HG03520 (cell line): ENCODE measurements at regions not wholly inside any gene's neighbourhood (a gene's known extent, or its start where the extent isn't known, plus 50 kb on each side); places are given as distances from the start of the nearest gene placed in this dataset.
"Not testable (repeated sequence)": the region's sequence is repeated elsewhere in the genome, so short reads cannot be mapped to it uniquely, and the experiment has no call there.

Experiments
- ATAC-seq: cut with Tn5 transposase; IDR thresholded peaks from one replicate; pipeline ENCODE4 v1.9.1; 2021; ENCODE audit warnings: mild to moderate bottlenecking, moderate library complexity; ENCODE audit not compliant: unreplicated experiment

DNA sequence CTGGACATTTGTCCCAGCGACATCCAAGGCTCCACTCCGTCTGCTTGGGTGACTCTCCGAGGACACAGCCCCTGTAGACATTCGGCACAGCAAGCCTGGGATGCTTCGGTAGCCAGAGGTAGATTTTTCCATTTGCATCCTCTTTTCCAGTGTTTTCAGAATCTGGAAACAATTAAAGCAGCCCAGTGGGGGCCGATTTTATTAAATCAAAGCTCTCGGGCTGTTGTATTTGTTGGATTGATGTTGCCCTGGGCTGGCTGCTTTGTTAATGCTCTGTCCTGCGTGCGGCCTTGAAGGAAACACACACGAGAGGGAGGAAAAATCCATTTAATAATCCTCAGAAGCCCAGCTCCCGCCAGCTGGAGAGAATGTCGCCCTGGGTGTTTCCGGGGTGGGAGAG is 158.1 kb upstream of the CIBAR2 start:
- no peak for ATAC-seq

DNA sequence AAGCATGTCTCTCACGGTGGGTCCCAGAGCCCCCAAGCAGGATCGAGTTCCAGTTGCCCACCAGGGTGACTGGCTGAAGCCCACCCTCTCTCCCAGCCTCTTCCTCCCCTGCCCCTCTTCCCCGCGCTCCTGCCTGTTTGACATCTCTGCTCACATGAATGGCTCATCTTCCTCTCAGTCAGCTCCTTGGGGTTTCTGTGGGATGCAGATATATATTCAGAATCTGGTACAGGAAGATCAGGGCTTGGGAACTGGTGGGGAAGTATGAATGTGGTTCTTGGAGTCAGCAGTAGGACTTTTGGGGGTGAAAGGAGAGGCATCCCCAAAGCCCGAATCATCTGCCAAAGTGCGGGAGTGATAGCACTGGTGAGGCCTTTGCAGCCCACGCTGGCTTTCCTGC is 158.9 kb upstream of the CIBAR2 start:
- ATAC-seq = no peak

DNA sequence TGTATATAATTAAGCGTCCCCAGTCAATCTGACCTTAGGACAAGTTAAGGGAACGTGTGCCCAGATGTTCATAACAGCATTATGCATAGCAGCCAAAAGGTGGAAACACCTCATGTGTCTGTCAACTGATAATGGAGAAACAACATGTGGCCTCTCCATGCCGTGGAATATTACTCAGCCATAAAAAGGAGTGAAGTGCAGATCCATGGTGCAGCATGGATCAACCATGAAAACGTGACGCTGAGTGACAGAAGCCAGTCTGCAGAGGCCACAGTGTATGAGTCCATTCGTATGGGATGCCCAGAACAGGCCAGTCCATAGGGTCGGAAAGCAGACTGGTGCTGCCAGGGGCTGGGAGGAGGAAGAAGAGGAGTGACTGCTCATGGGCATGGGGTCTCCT is 161.0 kb upstream of the CIBAR2 start:
- ATAC-seq = no peak

DNA sequence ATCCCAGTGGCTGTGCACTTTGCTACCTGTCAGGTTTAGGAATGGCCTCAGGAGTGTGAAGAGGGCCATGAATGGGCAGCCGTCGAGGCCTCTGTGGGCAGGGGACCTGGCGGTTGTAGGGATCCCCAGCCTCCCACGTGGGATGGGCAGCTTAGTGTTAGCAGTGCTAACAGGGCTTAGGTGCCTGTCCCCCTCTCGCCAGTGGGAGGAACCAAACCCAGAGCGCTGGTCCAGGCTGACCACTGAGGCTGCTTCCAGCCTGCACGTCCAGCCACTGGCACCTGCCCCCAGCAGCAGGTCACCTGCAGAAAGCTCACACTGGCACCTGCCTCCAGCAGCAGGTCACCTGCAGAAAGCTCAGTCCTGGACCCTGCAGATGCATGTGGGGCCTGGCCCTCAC is 162.2 kb upstream of the CIBAR2 start:
- ATAC-seq = no peak

DNA sequence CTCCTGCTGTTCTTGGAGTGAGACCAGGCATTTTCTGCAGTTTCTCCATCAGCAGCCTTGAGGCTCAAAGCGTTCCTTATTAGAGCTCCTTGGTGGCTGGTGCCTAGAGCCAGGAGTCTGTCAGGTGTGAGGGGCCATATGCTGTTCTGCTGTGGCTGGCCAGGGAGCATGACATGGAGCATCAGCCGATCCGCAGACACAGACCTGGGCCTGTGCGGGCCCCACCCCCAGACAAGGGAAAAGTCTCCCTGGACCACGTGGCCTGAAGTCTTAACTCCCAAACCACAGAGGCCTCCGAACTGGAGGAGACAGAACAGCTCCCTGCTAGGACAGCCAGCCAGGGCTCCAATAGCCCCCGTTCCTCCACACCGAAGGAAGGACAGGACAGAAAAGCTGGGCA is 162.7 kb upstream of the CIBAR2 start:
- ATAC-seq = no peak

DNA sequence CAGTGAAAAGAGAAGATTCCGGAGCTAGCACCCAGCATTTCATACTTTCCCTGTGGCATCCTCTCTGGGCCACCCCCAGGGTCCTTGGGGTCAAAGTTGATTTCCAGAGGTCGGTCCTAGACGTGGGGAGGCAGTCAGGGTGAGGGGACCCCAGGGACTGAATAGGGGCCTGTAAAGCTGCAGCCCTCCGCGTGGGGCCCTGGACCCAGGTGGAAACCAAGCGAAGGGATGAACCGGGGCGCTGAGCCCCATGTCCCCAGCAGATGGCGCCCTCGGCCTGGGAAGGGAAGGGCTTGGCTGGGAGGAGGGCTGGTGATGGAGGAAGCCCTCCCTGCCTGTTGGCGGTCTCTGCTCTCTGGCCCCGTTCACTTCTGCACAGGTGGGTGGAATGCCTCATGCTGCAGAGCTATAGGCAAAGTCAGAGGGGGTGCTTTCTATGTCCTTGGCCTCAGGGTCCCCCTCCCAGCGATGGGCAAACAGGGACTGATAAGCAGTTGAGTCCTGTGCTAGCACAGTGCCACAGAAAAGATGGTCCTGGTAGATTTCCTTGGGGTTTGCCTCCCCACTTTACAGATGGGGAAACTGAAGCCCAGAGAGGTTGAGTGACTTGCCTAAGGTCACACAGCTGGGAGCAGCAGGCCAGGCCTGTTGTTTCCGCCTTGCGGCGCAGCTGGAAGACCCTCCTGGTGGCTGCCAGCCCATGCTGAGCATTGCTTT is 163.4 kb upstream of the CIBAR2 start:
- no peak for ATAC-seq

DNA sequence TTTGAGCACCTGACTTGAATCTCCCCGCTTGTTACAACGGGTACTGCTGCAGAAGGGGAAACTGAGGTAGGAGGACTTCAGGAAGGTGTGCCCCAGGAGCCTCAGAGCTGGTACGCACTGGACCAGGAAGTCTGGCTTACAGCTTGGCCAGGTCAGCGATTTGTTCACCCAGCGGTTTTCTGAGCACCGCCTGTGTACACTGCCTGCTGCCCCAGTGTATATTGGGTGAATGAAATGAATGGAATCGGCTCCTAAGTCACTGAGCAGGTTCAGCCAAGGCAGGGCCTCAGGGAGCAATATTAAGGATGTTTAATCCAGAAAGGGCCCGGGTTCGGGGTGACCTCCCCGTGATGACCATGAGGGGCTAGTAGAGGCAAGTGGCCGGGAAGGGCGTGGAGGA is 164.0 kb upstream of the CIBAR2 start:
- no peak for ATAC-seq

DNA sequence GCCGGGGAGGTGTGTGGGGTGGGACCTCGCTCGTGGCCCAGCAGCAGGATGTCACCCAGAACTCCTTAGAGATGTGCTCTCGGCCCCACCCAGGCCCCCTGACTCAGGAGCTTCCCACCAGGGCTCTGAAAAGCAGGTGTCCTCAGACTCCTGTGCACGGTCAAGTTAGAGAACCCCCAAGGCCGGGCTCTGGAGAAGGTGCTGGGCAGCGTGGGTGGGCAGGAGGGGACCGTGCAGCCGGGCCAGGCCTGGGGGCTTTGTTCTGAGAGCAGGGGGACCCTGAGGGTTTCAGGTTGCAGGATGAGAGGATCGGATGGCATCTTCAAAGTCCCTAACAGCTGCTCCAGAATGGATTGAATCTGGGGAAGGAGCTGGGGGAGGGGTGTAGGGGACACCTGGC is 164.4 kb upstream of the CIBAR2 start:
- ATAC-seq = no peak

DNA sequence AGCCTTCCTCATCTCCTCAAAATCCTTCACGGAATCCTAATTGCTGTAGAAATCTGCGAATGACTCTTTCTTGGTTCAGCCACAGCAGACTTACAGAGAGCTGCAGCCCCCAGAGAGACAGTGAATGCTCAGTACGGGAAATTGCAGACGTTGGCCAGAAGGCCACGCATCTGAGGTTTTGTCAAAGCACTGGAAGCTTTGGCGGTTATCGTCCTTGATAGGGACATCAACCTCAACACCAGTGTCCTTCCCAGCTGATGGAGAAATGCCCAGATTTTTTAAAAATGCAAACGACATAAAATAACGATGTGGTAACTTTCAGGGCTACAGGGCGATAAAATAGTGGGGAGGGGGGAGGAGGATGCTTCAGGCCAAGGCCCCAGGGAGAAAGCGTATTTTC is 166.6 kb upstream of the CIBAR2 start:
- no peak for ATAC-seq

DNA sequence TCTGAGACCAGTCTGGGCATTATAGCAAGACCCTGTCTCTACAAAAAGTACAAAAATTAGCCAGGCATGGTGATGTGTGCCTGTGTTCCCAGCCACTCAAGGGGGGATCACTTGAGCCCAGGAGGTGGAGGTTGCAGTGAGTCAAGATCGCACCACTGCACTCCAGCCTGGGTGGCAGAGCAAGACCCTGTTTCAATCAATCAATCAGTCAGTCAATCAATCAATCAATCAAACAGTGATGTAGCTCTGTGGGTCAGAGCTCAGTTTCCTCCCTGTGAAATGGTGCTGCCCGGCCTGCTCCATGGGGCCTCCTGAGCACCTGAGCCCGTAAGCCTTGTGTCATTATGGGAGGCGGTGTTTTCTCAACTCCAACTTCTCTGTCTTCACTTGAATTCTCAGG is 167.1 kb upstream of the CIBAR2 start:
- ATAC-seq = no peak

DNA sequence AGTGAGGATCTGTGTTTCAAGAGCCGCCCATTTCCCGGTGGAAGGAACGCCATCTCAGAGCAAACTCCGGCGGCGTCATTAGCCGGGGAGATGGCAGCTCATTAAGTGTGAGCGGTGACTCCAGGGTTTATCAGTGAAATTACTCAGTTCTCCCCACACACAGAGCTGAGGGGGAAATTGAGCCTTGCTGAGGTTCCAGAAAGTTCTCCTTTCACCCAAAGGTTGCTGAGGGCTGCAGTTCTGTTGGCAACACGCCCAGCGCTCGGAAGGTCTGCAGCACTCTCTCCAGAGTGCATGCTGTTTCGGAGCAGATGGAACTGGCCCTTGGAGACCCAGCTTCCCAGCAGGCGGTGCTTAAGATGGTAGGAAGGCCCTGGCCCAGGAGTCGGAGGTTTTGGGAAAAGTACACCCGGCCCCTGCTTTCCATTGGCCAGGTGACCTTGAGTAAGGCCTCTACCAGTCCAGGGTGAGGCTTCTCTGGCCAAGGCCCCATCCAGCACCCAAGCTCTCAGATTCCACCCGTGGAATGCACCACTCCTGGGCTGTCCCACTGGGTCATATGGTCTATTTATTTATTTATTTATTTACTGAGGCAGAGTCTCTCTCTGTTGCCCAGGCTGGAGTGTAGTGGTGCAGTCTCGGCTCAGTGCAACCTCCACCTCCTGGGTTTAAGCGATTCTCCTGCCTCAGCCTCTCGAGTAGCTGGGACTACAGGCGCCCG is 167.7 kb upstream of the CIBAR2 start:
- ATAC-seq = no peak

DNA sequence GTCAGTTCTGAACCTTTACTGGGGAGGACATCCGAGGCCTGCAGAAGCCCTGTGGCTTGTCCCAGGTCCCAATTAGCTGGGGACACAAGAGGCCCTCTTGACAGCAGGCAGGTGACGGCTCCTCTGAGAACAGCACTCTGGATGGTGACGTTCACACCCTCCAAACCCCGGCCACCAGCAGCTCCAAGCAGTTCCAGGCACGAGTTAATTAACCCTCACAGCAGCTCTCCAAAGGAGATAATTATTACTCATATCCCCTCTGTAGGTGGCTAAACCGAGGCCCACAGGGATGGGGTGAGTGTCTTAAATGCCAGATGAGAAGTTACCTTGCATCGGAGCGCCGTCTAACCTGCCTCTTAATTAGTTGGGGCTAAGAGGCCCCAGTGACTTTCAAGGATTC is 168.9 kb upstream of the CIBAR2 start:
- ATAC-seq = no peak

DNA sequence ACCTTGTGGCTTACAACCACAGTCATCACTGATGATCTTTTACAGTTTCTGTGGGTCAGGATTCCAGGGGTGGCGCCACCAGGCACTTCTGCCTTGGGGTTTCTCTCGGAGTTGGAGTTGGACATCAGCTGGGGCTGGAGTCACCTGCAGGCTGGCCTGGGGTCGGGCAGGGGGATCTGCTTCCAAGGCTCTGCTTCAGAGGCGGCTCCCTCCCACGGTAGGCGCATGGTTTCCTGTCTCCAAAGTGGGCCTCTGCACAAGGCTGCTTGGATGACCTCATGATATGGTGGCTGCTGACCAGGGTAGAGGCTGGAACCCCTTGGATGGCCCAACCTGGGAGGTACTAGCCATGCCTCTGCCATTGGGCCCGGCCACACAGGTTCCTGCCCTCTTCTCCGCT is 170.6 kb upstream of the CIBAR2 start:
- no peak for ATAC-seq

DNA sequence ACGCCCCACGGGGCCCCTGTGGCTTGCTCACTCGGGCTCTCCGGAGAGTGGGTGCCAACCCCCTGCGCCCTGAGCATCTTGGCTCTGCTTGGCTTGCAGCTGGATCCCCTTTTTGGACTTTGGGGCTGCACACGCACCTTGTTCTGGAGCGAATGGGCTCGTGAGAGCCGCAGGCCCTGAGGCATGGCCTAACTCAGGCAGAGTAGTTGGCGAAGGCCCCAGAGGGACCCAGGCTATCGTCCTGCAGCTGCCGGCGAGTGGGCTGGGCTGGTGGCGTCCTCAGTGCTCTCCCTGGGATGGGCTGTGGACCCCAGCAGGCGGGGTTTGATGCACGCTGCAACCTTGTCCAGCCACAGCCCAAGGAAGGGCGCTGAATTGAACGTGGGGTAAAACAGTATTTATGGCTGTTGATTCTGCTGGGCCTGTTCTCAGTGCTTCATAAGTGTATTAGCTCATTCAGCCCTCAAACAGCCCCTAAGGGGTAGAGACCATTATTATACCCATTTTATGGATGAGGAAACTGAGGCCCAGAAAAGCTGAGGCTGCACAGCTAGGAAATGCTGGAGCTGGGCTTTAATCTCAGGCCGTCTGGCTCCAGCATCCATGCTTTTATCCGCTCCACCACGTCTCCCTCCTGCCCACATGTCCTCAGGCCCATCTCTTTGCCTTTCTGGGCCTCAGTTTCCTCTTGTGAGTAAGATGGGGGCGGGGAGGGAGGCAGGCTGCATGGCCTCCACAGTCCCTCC is 171.2 kb upstream of the CIBAR2 start:
- ATAC-seq = no peak

DNA sequence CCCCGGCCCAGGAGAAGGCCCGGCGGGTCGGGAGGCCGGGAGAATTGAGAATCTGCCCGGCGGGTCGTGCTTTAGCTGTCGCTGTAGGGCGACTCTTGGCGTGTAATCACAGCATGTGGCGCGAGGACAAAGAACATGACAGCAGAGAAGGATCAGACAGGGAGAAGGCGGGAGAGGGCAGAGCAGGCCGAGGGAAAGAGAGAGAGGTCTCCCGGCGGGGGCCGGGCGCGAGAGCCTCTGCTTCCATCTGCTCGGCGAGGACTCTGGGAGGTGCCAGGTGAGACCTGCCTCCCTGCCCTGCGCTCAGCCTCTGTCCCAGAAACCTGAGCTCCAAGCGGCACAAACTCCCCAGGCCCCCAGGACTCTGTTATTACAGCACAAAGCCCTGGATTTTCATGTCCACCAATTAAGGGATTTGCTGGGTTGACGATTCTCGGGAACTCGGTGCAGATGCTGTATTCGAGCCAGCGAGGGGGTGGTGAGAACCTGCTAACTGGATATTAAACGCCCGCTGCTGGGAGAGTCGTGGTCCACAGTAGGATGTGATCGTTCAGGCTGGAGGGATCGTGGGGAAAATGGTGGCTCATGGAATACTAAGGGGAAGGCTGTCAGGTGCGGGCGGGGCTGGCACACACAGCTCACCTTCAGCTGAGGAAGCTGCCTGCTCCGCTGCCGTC is 172.0 kb upstream of the CIBAR2 start:
- ATAC-seq = no peak

DNA sequence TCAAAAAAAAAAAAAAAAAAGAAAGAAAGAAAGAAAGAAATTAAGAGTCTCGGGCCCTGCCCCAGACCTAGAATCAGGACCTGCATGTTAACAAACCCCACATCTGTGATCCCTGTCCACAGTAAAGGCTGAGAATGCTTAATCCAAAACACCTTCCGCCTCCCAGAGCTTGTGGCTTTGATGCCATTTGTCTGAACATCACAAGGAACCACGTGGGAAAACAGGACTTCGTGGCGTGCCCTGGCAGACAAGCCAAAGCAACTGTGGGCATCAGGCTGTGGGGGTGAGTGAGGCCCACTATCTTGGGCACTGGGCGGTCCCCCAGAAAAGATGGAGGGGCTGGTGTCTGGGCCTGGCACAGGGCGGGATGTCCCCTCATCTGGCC is 173.4 kb upstream of the CIBAR2 start:
- no peak for ATAC-seq

DNA sequence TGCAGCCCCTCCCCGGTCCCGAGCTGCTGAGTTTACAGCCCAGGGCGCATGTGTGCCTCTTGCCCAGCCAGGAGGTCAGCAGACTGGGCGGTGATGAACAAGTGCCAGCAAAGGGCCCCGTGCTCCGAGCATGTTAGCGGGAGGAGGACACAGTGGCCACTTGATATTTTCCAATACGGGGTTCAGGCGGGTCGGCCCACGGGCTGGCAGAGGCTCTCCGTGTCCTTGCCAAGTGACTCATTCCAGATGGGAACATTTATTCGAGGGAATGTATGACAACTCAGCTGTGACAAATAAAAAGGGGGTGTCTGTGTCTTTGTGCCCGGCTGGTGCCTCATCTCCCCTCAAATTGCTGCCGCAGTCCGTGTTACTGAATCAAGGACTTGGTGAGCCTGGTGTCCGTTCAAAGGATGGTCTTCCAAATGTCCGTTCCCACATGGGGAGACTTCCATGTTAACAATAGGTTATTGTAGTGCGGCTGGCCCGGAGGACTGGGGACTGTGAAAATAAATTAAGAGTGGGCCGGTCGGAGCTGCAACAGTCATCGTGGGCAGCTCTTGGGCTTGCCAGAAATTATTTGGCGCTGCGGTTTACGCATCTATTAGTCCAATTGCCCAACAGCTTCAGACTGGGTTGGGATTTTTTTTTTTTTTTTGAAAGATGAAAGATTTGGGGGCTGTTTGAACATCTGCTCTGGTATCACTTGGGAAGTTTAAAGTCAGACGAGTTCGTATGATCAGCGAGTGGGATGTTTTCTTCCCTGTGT is 174.0 kb upstream of the CIBAR2 start:
- ATAC-seq = no peak

DNA sequence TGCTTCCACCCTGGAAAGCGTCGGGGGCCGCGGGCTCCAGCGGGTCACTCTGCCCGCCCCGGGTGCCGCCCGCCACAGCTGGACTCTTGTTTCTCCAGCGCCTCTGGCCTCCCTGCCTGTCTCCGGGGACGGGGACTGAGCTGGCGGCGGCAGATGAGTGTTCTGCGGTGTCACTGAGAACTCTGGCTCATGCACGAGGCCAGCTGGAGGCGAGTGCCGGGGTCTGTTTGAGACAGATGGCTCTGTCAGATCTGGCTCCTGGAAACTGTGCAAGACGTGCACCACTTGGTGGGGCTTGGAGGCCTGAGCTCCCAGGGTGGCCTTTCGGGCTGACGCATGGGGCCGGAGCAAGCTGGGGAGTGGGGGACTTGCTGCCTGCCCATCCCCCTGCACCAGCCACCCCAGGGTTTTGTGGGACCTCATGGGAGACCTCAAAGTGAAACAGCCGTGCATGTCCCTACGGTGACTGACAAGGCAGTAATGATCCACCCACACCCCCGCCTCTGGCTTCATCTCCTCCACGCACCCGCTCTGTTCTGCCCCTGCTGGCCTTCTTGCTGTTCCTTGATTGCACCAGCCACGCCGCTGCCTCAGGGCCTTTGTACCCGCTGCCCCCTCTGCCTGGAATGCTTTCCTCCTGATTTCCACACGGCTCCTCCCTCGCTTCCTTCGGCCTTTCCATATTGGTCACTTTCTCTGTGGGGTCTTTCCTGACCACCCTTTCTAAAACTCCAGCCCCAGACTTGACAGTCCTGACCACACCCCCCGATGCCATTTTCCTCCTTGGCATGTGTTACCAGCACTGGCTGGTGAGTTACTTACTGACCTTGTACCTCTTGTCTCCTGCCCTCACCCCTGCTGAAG is 174.9 kb upstream of the CIBAR2 start:
- ATAC-seq = no peak

DNA sequence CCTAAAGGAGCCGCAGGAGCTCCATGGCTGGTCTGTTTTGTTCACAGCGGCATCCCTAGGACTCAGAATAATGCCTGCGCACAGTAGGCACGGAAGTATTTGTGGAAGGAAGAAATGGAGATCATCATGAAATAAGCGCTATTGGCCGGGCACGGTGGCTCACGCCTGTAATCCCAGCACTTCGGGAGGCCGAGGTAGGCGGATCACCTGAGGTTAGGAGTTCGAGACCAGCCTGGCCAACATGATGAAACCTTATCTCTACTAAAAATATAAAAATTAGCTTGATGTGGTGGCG is 175.5 kb upstream of the CIBAR2 start:
- ATAC-seq = not testable (repeated sequence)

DNA sequence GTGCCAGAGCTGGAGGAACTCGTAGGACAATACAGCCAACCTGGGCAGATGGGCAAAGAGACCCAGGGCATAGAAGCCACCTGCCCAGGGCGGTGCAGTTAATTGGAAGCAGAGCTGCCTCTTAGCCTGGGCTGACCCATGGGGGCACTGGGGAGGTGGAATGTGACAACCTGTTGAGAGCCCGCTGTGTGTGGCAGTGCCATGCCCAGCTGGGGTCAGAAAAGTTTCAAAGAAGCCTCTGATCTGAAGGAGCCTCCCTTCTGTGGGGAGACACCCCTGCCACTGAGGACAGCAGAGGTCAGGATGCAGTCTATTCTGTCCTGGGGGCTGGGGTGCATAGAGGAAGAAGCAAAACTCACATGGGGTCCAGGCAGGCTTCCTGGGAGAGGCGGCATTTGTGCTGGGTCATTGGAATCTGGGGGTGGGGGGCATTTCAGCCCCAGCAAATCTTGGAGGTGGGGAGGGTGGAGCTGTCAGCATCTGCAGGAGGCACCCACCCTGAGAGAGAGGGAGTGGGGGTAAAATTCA is 176.1 kb upstream of the CIBAR2 start:
- no peak for ATAC-seq
